Astrocyte (in vitro differentiated cells and primary cell): ENCODE measurements at regions not wholly inside any gene's neighbourhood (a gene's known extent, or its start where the extent isn't known, plus 50 kb on each side); places are given as distances from the start of the nearest gene placed in this dataset.

Experiments
- DNase-seq: peaks from one replicate; pipeline ENCODE4 v3.0.0-alpha.2; 2010; ENCODE audit warnings: low read depth
- FAIRE-seq: peaks from 2 replicates; lab custom pipeline; 2011; peaks lifted over from hg19 to GRCh38; lab: Jason Lieb, UNC
- H2AFZ ChIP-seq: 2 replicates; pipeline ENCODE4 v1.6.0; 2012; ENCODE audit warnings: low read depth, low read length, inconsistent platforms
- H3K27ac ChIP-seq: 2 replicates; pipeline ENCODE4 v1.5.1; 2011; ENCODE audit warnings: low read depth, low read length, inconsistent platforms
- H3K27me3 ChIP-seq: 2 replicates; pipeline ENCODE4 v1.6.0; 2011; ENCODE audit warnings: low read length, inconsistent platforms; ENCODE audit not compliant: insufficient read depth
- H3K36me3 ChIP-seq: 2 replicates; pipeline ENCODE4 v1.5.1; 2011; ENCODE audit warnings: low read length, inconsistent platforms; ENCODE audit not compliant: insufficient read depth
- H3K4me1 ChIP-seq: 2 replicates; pipeline ENCODE4 v1.5.1; 2011; ENCODE audit warnings: low read length, inconsistent platforms; ENCODE audit not compliant: insufficient read depth
- H3K4me2 ChIP-seq: 2 replicates; pipeline ENCODE4 v1.6.0; 2012; ENCODE audit warnings: low read length, inconsistent platforms
- H3K4me3 ChIP-seq: 2 replicates; pipeline ENCODE4 v1.5.1; 2011; ENCODE audit warnings: low read depth, mild to moderate bottlenecking, low read length, inconsistent platforms; ENCODE audit not compliant: insufficient read depth
- H3K79me2 ChIP-seq: 2 replicates; pipeline ENCODE4 v1.6.0; 2012; ENCODE audit warnings: mild to moderate bottlenecking, low read length, inconsistent platforms; ENCODE audit not compliant: insufficient read depth
- H3K9ac ChIP-seq: 2 replicates; pipeline ENCODE4 v1.6.0; 2012; ENCODE audit warnings: mild to moderate bottlenecking, low read length, inconsistent platforms
- H3K9me3 ChIP-seq: 2 replicates; pipeline ENCODE4 v1.5.1; 2012; ENCODE audit warnings: low read depth, mild to moderate bottlenecking, low read length, inconsistent platforms; ENCODE audit not compliant: insufficient read depth
- H4K20me1 ChIP-seq: 2 replicates; pipeline ENCODE4 v1.6.0; 2012; ENCODE audit warnings: low read length, inconsistent platforms; ENCODE audit not compliant: insufficient read depth
- H3K27ac Mint-ChIP-seq: one replicate; pipeline ENCODE4 v1.8.0; 2021; ENCODE audit warnings: mild to moderate bottlenecking, mixed read lengths; ENCODE audit not compliant: unreplicated experiment
- H3K27me3 Mint-ChIP-seq: one replicate; pipeline ENCODE4 v1.8.0; 2021; ENCODE audit warnings: low read depth, mixed read lengths; ENCODE audit not compliant: unreplicated experiment
- H3K36me3 Mint-ChIP-seq: one replicate; pipeline ENCODE4 v1.8.0; 2021; ENCODE audit warnings: low read depth, mixed read lengths; ENCODE audit not compliant: unreplicated experiment
- H3K4me1 Mint-ChIP-seq: one replicate; pipeline ENCODE4 v1.8.0; 2021; ENCODE audit warnings: low read depth, mixed read lengths; ENCODE audit not compliant: unreplicated experiment
- H3K4me3 Mint-ChIP-seq: one replicate; pipeline ENCODE4 v1.8.0; 2021; ENCODE audit warnings: mild to moderate bottlenecking, moderate library complexity, mixed read lengths; ENCODE audit not compliant: unreplicated experiment
- H3K9me3 Mint-ChIP-seq: one replicate; pipeline ENCODE4 v1.8.0; 2021; ENCODE audit warnings: mild to moderate bottlenecking, mixed read lengths; ENCODE audit not compliant: unreplicated experiment
- CTCF ChIP-seq: IDR thresholded peaks from 2 replicates; pipeline ENCODE4 v1.5.1; 2011; ENCODE audit warnings: low read depth, mild to moderate bottlenecking, inconsistent platforms, low read length, moderate library complexity; ENCODE audit not compliant: insufficient read depth
- EZH2 ChIP-seq: IDR thresholded peaks from 2 replicates; pipeline ENCODE4 v1.6.1; 2012; ENCODE audit warnings: mild to moderate bottlenecking, low read length, inconsistent platforms; ENCODE audit not compliant: insufficient read depth

- Histone ChIP-seq H3K27ac (no peak overlapping the region), H3K36me3 (no peaks in the 10 kb centered on the region), H2AFZ (no peak overlapping the region), H3K4me1 (no peaks in the 10 kb centered on the region), H3K9ac (no peak overlapping the region), H4K20me1 (no peaks in the 10 kb centered on the region), H3K4me2 (no peak overlapping the region), H3K9me3 (no peaks in the 10 kb centered on the region), H3K79me2 (no peaks in the 10 kb centered on the region), H3K27me3 (no peaks in the 10 kb centered on the region), H3K4me3 (no peak overlapping the region)
- no peaks in the 10 kb centered on the region for H3K36me3 Mint-ChIP-seq
- no peak overlapping the region for H3K27ac Mint-ChIP-seq
- TF ChIP-seq EZH2 (no peak), CTCF (no peak)
- FAIRE-seq: no peak
- no peak overlapping the region for H3K4me3 Mint-ChIP-seq
- H3K27me3 Mint-ChIP-seq: peaks cover 15% of the 10 kb centered on the region
- no peaks in the 10 kb centered on the region for H3K9me3 Mint-ChIP-seq
- peaks cover 2% of the 10 kb centered on the region for H3K4me1 Mint-ChIP-seq
- DNase-seq: no peak
Observed at GRCh38 chr17:33652731-33653398, 359.8 kb upstream of the ASIC2 start.

DNA sequence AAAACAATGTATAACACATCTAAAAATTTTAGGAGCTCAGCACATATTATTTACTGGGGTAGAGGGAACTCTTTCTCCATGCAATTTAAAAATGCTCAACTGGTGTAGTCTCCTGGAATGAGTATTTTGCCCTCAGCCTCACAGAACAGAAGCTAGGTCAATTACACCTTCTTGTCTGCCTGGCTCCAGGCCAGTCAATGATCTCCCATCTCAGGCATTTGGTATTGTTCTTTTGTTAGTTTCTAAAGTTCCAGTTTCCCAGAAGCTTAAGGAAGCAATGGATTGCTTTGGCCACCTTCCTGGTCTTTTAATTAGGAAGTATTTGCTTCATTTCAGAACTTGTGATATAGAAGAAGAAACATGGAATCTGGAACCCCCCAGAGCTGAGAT lies 360.3 kb upstream of the ASIC2 start:
- Mint-ChIP-seq H3K27ac (no peak overlapping the region), H3K9me3 (no peaks in the 10 kb centered on the region), H3K4me3 (no peak overlapping the region), H3K27me3 (peaks cover 12% of the 10 kb centered on the region), H3K36me3 (no peaks in the 10 kb centered on the region), H3K4me1 (peaks cover 2% of the 10 kb centered on the region)
- Histone ChIP-seq H3K79me2 (no peaks in the 10 kb centered on the region), H4K20me1 (no peaks in the 10 kb centered on the region), H3K9me3 (no peaks in the 10 kb centered on the region), H3K27me3 (no peaks in the 10 kb centered on the region), H3K9ac (no peak overlapping the region), H3K36me3 (no peaks in the 10 kb centered on the region), H3K4me1 (no peaks in the 10 kb centered on the region), H2AFZ (no peak overlapping the region), H3K27ac (no peak overlapping the region), H3K4me2 (no peak overlapping the region), H3K4me3 (no peak overlapping the region)
- no peak for TF ChIP-seq CTCF
- no peak for TF ChIP-seq EZH2
- FAIRE-seq (no peak), DNase-seq (no peak)

- no peaks in the 10 kb centered on the region for H3K9me3 Mint-ChIP-seq
- no peaks in the 10 kb centered on the region for H4K20me1 ChIP-seq
- no peak overlapping the region for H3K9ac ChIP-seq
- no peaks in the 10 kb centered on the region for H3K79me2 ChIP-seq
- DNase-seq (no peak), FAIRE-seq (no peak)
- peaks cover 2% of the 10 kb centered on the region for H3K4me1 Mint-ChIP-seq
- H3K27ac Mint-ChIP-seq: no peak overlapping the region
- H3K27me3 Mint-ChIP-seq: peaks cover 18% of the 10 kb centered on the region
- no peak overlapping the region for H2AFZ ChIP-seq
- H3K36me3 Mint-ChIP-seq: no peaks in the 10 kb centered on the region
- H3K9me3 ChIP-seq: no peaks in the 10 kb centered on the region
- no peaks in the 10 kb centered on the region for H3K36me3 ChIP-seq
- no peak overlapping the region for H3K4me3 ChIP-seq
- H3K27ac ChIP-seq: no peak overlapping the region
- H3K4me2 ChIP-seq: no peak overlapping the region
- H3K27me3 ChIP-seq: no peaks in the 10 kb centered on the region
- H3K4me3 Mint-ChIP-seq: no peak overlapping the region
- TF ChIP-seq CTCF: no peak
- TF ChIP-seq EZH2: no peak
- H3K4me1 ChIP-seq: no peaks in the 10 kb centered on the region
Observed at GRCh38 chr17:33657181-33657580, 364.1 kb upstream of the ASIC2 start.
